HG02763 (cell line): ENCODE measurements at regions not wholly inside any gene's neighbourhood (a gene's known extent, or its start where the extent isn't known, plus 50 kb on each side); places are given as distances from the start of the nearest gene placed in this dataset.
"Not testable (repeated sequence)": the region's sequence is repeated elsewhere in the genome, so short reads cannot be mapped to it uniquely, and the experiment has no call there.

Source experiments
- ATAC-seq: cut with Tn5 transposase; IDR thresholded peaks from one replicate; pipeline ENCODE4 v1.9.1; 2021; ENCODE audit warnings: mild to moderate bottlenecking, moderate library complexity; ENCODE audit not compliant: unreplicated experiment

DNA sequence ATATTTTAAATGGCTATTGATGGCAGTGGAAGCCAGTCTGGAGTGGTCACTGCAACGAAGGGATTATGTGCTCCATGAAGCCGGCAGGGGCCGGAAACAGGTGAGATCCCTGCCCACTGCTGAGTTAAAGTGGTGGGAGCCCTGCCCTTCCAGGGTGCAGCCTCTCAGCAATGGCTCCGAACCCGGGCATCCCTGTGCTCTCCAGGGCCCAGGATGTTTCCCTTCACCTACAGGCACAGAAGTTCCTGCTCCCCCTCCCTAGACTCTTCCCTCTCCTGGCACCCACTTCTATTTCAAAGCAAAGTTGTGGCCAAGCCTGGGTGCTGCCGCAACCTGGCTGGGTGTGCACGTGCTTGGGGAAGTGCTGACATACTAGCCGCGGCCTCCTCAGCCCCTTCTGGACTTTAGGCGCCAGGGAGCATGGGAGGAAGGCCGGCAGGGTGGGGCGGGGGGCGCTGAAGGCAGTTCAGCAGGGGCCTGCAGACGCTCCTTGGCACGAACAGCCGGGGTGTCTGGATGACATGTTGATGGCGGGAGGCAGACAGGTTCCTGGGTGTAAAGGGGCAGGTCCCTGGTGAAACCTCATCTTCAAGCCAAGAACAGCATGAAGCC, 452.3 kb downstream of the HTR1B start:
- ATAC-seq, result no peak

DNA sequence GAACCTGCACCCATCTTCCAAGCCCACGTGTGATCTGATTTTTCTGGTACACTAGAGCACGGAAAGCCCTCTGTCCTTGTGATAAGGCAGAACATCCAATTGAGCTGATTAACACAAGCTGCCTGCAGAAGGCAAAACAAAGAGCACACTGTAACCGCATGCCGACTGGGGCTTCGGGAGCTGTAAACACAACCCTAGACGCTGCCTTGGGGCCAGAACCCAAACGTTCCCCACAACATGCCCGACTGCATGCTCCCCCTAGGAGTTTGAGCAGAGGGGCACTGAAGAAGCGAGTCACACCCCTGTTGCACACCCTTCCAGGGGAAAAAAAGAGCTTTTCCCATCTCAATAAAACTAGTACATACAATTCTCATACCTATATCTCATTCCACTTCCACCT, 470.7 kb downstream of the HTR1B start:
- ATAC-seq, result no peak

DNA sequence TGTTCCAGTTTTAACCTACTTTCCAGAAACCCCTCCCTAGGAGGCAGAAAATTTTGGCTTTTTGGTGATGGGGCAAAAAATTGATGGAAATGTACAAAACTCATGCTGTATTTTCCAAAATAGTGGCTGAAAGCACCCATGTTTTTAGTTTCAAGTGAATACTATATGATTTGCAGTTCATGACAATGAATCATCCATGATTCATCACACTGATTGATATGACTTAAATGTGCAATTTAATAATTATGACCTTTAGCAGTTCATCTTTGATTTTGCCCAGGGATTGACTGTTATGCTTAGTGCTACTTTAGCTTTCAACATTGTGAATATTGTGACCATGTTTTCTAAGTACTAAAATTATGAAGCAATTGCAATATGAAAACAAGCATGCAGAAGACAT, 478.7 kb downstream of the HTR1B start:
- no peak for ATAC-seq

DNA sequence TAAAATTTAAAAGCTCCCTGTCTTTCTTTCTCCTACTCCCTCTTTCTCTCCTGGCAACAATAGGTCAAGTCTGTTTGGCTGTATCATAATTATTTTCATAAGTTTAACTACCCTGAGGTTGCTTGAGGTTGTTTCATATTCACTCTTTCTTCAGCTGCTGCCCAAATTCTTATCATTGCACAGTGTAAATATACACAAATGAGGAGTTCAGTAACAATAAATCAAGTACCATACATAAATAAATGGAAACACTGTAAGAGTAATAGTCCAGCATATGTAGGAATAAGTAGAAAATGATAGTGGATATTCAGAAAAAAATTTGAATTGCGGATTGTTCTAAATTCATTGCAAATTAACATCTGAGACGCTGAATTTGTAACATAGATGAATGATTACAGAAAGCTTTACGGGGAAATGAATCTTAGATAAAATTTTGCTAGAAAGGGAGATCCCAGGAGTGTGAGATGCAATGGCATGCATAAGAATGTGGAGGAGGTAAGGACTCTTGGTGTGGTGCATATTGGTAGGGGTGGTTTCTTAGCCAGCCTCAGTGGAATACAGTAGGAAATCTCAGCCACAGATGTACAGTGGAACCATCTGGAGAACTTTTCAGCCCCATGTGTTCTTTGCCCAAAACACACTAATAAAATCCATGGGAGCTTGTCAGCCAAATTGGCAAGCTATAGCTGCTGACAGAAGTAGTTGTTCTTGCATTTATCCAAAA, 480.7 kb downstream of the HTR1B start:
- no peak for ATAC-seq

DNA sequence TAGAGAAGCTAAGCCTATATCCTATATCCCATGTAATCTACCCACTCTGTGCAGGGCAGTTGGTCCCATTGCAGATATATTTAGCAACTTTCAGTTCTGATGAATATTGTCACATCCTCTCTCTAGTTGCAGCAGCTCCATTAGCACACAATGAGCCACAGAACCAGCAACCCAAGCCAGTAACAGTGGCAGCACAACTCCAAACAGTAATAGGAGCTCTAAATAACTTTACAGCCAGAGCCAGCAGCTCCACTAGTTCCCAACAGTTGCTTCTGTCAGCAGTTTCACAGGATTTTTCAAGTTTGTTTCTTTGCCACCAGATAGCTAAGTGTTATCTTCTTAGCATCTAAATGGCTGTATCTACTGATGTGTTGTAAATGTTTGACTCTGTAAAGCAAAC, 490.8 kb downstream of the HTR1B start:
- ATAC-seq, result no peak

DNA sequence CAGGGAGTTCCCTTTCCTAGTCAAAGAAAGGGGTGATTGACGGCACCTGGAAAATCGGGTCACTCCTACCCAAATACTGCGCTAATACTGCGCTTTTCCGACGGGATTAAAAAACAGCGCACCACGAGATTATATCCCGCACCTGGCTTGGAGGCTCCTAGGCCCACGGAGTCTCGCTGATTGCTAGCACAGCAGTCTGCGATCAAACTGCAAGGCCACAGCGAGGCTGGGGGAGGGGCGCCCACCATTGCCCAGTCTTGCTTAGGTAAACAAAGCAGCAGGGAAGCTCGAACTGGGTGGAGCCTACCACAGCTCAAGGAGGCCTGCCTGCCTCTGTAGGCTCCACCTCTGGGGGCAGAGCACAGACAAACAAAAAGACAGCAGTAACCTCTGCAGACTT, 504.1 kb downstream of the HTR1B start:
- not testable (repeated sequence) for ATAC-seq

DNA sequence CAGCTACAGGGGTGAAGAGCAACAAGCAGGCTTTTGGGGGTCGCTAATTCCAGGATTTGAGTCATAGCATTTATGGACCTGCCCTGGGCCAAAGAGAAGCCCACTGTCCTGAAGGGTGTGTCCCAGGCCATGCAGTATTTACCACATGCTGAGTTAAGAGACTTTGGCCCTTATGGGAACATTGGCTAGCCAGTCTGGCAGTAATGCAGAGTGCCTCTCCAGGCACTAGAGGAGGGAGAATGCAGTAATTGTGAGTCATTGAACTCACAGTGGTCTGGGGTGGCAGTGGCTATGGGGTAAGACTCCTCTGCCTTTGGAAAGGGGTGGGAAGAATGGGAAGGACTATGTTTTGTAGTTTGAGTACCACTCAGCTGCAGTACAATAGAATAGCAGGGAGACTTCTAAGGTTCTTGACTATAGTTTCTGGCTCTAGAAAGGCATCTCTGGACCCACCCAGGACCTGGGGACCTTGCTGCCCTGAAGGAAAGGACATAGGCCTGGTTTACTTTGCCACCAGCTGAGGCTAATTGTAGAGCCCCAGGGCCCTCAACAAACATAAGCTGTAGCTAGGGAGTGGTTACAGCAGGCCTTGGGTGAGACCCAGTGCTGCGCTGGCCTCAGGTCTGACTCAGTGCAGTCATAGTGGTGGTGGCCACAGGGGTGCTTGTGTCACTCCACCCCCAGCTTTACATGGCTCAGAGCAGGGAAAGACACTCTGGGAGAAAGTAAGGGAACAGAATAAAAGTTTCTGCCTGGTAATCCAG, 520.9 kb downstream of the HTR1B start:
- no peak for ATAC-seq

DNA sequence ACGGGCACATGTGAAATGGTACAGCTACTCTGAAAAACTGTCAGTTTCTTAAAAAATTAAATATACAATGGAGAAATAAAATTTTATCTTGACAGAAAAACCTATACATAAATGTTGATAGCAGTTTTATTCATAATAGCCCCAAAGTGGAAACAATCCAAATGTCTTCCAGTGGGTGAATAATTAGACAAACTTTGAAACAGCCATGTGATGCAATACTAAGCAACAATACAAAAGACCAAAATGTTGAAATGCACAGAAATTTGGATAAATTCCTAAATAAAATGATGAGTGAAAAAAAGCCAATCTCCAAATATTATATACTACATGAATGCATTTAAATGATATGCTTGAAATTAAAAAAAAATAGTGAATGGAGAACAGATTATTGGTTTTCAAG, 523.1 kb downstream of the HTR1B start:
- no peak for ATAC-seq

DNA sequence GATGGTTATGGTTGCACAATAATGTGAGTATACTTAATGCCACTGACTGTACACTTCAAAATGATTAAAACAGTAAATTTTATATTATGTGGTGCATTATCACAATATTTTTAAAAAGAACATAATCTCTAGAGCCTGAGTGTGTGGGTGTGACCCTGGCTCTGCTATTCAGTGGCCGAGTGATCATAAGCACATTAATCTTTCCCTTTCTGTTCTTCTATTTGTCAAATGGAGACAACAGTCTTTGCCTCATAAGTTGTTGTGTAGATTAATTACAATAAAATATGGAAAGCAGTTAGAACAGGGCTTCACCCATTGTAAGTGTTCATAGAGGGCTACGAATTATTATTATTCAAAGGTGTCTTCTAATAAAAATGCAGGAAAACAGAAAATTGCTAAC, 548.6 kb downstream of the HTR1B start:
- ATAC-seq, result no peak

DNA sequence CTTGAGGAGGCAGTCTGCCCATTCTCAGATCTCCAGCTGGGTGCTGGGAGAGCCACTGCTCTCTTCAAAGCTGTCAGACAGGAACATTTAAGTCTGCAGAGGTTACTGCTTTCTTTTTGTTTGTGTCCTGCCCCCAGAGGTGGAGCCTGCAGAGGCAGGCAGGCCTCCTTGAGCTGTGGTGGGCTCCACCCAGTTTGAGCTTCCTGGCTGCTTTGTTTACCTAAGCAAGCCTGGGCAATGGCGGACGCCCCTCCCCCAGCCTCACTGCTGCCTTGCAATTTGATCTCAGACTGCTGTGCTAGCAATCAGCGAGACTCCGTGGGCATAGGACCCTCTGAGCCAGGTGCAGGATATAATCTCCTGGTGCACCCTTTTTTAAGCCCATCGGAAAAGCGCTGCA, 557.8 kb downstream of the HTR1B start:
- ATAC-seq, result not testable (repeated sequence)

DNA sequence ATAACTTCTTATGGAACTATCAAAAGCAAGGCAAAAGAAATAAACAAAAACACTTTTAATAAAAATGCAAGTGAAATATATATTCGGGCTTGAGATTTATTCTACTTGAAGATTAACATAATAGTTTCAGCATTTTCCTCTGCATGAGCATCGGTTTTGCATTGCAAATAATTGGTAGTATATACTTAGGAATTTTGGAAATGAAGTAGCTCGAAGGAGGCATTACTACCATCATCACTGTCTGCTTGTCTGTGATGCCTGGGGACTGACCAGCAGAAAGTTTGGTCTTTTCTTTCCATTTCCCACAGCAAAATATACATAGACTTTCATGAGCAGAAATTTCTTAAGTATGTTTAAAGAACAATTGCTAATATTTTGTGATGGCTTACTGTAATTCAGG, 570.7 kb downstream of the HTR1B start:
- no peak for ATAC-seq

DNA sequence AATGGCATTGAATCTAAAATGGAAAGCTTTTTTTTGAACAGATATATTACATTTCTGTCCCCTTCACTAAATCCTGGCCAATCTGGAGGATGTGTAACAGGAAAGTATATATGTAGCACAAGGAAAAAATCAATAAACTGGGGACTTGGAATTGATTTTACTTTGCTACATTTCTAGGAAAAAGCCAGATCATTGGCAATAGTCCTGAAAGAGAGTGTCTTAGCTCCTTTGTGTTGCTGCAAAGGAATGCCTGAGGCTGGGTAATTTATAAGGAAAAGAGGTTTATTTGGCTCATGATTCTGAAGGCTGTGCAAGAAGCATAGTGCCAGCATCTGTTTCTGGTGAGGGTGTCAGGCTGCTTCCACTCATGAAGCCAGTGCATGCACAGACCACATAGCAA, 574.9 kb downstream of the HTR1B start:
- no peak for ATAC-seq

DNA sequence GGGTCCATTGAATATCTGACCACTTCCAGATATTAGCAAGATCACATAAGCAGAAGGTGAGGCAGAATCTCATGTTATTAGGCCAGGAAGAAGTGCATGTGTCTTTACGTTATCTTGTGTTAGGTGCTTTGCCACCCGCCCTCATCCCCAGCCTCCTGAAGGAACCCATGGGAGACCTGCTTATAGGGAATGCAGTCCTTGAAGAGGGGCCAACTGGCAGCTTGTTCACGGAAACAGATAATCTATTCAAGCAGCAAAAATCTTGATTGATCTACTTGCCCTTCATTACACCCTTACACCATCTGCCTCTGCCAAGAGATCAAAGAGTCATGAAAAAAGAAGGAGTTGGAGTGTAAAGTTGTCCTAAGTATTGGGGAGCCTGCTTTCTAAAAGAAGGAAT, 576.4 kb downstream of the HTR1B start:
- no peak for ATAC-seq

DNA sequence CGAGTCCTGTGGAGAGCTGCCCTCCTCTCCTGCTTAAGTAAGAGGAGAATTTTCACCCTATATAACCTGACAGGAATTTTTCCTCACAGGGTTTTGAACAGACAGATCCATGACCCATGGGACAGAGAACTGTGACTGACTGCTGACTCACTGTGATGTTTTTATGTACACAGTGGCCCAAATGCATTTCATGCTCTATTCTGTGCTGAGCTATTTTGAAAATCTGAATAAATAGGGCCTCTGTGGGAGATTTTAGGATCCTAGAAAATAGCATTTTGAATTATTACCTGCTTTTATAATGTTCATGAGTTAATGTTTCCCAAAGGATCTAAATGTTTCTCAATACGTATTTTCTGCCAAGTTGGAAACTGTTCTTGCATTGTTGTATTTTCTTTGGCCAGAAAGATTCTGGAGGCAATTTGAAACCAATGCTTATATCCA, 577.4 kb downstream of the HTR1B start:
- no peak for ATAC-seq

DNA sequence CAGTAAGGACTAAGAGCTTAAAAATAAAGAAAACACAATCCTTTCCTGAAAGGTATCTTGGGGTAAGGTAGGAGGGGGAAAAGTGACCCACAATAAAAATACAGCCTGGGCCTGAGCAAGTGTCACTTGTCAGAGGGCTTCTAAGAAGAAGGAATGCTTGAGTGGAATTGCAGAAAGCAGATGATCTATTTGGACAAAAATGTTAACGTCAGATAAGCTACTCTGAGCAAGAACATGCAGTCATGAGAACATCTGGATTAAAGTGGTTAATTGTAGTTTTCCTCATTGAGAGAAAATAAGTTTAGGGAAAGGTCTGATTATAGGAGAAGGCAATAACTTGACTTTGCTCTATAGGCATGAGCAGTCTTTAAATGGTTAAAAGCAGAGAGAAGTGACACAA, 581.9 kb downstream of the HTR1B start:
- no peak for ATAC-seq

DNA sequence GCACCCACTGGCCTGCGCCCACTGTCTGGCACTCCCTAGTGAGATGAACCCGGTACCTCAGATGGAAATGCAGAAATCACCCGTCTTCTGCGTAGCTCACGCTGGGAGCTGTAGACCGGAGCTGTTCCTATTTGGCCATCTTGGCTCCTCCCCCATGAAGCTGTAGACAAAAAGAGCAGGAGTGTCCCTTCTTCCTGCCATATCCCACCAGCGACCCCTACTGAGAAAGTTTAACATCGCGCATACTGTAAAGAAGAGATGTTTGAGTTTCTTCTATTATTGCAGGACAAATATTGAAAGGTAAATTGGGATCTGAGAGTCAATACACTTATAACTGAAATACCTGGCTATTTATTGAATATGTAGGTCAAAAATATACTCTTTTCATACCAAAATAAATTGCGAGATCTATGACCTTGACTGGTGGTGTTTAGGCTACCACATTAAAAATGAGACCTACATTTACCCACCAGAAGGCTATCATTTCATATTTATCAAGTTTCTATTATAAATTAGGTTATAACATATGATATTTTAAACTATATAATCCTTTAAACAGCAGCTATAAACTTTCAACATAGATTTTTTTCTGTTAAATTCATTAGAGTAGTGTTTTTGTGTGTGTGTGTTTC, 586.3 kb downstream of the HTR1B start:
- peak; percentile 98 for ATAC-seq

DNA sequence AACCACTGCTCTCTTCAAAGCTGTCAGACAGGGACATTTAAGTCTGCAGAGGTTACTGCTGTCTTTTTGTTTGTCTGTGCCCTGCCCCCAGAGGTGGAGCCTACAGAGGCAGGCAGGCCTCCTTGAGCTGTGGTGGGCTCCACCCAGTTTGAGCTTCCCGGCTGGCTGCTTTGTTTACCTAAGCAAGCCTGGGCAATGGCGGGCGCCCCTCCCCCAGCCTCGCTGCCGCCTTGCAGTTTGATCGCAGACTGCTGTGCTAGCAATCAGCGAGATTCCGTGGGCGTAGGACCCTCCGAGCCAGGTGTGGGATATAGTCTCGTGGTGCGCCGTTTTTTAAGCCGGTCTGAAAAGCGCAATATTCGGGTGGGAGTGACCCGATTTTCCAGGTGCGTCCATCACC, 586.9 kb downstream of the HTR1B start:
- ATAC-seq, result not testable (repeated sequence)

DNA sequence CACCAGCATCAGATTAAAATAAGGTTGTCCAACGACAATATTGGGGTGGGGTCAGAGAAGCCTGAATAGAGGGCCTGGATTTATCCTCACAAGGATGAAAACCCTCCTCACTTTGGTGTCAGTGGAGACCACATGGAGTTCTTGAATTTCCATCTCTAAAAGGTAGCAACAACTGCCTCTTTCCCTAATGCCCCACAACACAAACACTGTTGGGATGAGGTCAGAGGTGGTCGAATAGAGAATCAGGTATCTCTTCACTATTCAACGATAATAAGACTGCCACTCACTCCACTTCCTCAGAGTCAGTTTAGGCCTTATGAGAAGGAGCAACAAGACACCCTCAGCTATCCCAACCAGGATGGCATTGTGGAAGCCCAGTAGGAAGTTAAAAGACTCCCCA, 596.1 kb downstream of the HTR1B start:
- no peak for ATAC-seq

DNA sequence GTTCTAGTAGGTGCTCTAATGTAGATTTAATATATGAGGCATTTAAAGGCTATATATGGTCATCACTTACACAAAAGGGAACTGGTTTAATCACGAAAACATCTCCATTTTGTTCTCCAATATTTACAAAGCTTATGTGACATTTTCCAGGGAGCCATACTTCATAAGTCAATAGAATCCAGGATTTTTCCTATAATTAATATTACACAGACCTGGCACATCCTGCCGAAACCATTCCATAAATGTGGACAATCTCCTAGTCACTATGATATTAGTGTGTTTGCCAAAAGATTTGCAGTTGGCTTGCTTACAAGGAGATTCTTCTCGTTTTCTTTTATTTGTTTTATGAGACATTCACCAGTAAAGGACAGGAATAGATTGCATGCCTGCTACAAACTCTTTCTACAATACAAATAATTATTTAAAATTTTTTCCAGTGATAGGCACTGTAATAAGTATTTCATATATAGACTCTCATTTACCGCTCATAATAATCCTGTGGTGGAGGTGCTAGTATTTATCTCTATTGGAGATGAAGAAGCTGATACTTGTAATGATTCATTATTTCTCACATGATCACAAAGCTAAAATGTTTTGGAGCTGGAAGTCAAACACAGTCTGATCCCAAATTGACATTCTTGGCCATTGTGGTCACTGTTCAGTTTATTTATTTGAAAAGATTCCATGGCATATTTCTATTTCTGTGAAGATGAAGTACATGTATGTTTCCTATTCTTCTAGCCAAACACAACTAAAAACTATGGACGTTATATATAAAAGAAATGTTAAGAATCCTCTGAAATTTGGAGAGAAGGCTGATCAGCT, 597.0 kb downstream of the HTR1B start:
- ATAC-seq, result no peak

DNA sequence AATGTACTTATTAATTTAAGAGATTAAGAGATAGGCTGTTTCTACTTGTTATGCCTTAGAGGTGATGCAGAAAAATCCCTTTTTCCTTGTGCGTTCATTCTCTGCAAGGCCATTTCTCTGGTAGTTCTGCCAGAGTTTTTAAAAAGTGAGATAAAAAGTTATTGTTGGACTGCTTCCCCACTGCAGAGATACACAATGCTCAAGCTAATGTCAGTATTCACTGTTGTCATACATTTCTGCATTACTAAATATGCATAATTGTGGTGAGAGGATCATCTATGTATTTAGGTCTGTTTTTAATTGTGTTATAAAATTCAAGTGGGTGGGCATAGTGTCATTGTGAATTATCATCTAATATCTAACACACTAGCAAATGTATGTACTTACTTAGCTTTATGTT, 600.4 kb downstream of the HTR1B start:
- no peak for ATAC-seq

DNA sequence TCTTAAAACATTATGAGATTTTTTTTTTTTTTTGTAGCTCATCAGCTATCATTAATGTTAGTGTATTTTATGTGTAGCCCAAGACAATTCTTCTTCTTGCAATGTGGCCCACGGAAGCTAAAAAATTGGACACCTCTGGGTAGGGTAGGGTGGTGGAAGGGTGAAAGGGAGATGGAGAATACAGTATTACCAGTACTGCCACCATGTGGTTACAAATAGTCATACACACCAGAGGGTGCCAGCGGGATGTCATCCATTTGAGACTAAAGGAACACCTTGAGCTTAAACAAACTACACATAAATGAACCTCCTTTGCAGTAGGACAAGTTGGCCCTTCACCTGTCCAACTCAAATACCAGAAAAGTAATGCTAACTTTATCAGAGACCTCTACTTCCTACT, 601.9 kb downstream of the HTR1B start:
- ATAC-seq, result peak; percentile 72
